Tibial artery (tissue), 4 donors: ENCODE measurements at regions not wholly inside any gene's neighbourhood (a gene's known extent, or its start where the extent isn't known, plus 50 kb on each side); places are given as distances from the start of the nearest gene placed in this dataset.
"Not testable (repeated sequence)": the region's sequence is repeated elsewhere in the genome, so short reads cannot be mapped to it uniquely, and the experiment has no call there.

Source experiments
- DNase-seq, 2 donors: peaks; one replicate each; pipeline ENCODE4 v3.0.0-alpha.2; 2019
- H3K27ac ChIP-seq, 2 donors: fragments of 200-600 bp; sonication (generic) in 1 of 2; 1 replicate in 1 of 2; 2 replicates in 1 of 2; pipeline ENCODE4 v1.5.1; 2018 to 2019; ENCODE audit warnings: mild to moderate bottlenecking in 1 of 2
- H3K27me3 ChIP-seq, 2 donors: fragments of 200-600 bp; sonication (generic) in 1 of 2; one replicate each; pipeline versions ENCODE4 v1.5.1 to v1.6.0; 2016 to 2019
- H3K36me3 ChIP-seq, 3 donors: fragments of 200-600 bp; sonication (generic) in 2 of 3; one replicate each; pipeline ENCODE4 v1.5.1; 2016 to 2019; ENCODE audit warnings: mild to moderate bottlenecking in 2 of 3
- H3K4me1 ChIP-seq, 4 donors: fragments of 200-600 bp; sonication (generic) in 2 of 4; 1 replicate in 3 of 4; 2 replicates in 1 of 4; pipeline ENCODE4 v1.5.1; 2016 to 2019
- H3K4me3 ChIP-seq, 2 donors: fragments of 200-600 bp; sonication (generic) in 1 of 2; 1 replicate in 1 of 2; 2 replicates in 1 of 2; pipeline ENCODE4 v1.5.1; 2018 to 2019; ENCODE audit warnings: mild to moderate bottlenecking in 2 of 2
- H3K9me3 ChIP-seq, 3 donors: fragments of 200-600 bp; sonication (generic) in 1 of 3; one replicate each; pipeline ENCODE4 v1.5.1; 2016 to 2019
- intact Hi-C: fragments of 100-400 bp; cut with DNase I; formaldehyde crosslinking; loops from one replicate; pipeline ENCODE4 v1.15.0; 2023; ENCODE audit warnings: low total_unique reads

GRCh38 chr9:39542157-39542556, 186.7 kb downstream of the SPATA31A1 start:
- DNase-seq, H3K4me3 ChIP-seq, intact Hi-C loops: not testable (repeated sequence)

GRCh38 chr9:39545079-39545478, 189.6 kb downstream of the SPATA31A1 start:
- H3K4me1 ChIP-seq, H3K27me3 ChIP-seq, H3K4me3 ChIP-seq, intact Hi-C loops, H3K9me3 ChIP-seq, H3K27ac ChIP-seq, DNase-seq, H3K36me3 ChIP-seq: not testable (repeated sequence)

More at GRCh38 chr9:39542157-39542556, 186.7 kb downstream of the SPATA31A1 start:
- not testable (repeated sequence) for H3K27me3 ChIP-seq, H3K9me3 ChIP-seq, H3K4me1 ChIP-seq, H3K36me3 ChIP-seq, H3K27ac ChIP-seq

- H3K27me3 ChIP-seq, H3K4me1 ChIP-seq, H3K9me3 ChIP-seq, H3K36me3 ChIP-seq, H3K4me3 ChIP-seq, H3K27ac ChIP-seq, DNase-seq, intact Hi-C loops: not testable (repeated sequence)
Observed at GRCh38 chr9:39550573-39550972, 195.1 kb downstream of the SPATA31A1 start.

- H3K9me3 ChIP-seq, H3K27me3 ChIP-seq, H3K4me3 ChIP-seq, H3K27ac ChIP-seq, H3K4me1 ChIP-seq, H3K36me3 ChIP-seq, intact Hi-C loops, DNase-seq: not testable (repeated sequence)
Observed at GRCh38 chr9:39551544-39551943, 196.1 kb downstream of the SPATA31A1 start.

GRCh38 chr9:39552242-39552881, 196.9 kb downstream of the SPATA31A1 start:
- H3K27ac ChIP-seq, H3K27me3 ChIP-seq, H3K9me3 ChIP-seq, H3K4me1 ChIP-seq, H3K4me3 ChIP-seq, H3K36me3 ChIP-seq, DNase-seq, intact Hi-C loops: not testable (repeated sequence)

- H3K4me1 ChIP-seq, H3K4me3 ChIP-seq, H3K36me3 ChIP-seq, H3K9me3 ChIP-seq, H3K27ac ChIP-seq, DNase-seq, H3K27me3 ChIP-seq, intact Hi-C loops: not testable (repeated sequence)
Observed at GRCh38 chr9:39554352-39554751, 198.9 kb downstream of the SPATA31A1 start.

- H3K36me3 ChIP-seq, H3K4me1 ChIP-seq, H3K27me3 ChIP-seq, H3K27ac ChIP-seq, H3K4me3 ChIP-seq, intact Hi-C loops, H3K9me3 ChIP-seq: not testable (repeated sequence)
- peak in 1 of 2 donors; percentile 25 for DNase-seq
Observed at GRCh38 chr9:39559384-39559783, 203.9 kb downstream of the SPATA31A1 start.

GRCh38 chr9:39566782-39567181, 211.3 kb downstream of the SPATA31A1 start:
- H3K4me3 ChIP-seq, H3K27me3 ChIP-seq, DNase-seq, H3K36me3 ChIP-seq, intact Hi-C loops, H3K9me3 ChIP-seq, H3K27ac ChIP-seq, H3K4me1 ChIP-seq: not testable (repeated sequence)

GRCh38 chr9:39567396-39567795, 211.9 kb downstream of the SPATA31A1 start:
- H3K27me3 ChIP-seq, intact Hi-C loops, DNase-seq, H3K9me3 ChIP-seq, H3K4me1 ChIP-seq, H3K36me3 ChIP-seq, H3K4me3 ChIP-seq, H3K27ac ChIP-seq: not testable (repeated sequence)

GRCh38 chr9:39568900-39569299, 213.4 kb downstream of the SPATA31A1 start:
- H3K36me3 ChIP-seq, intact Hi-C loops: not testable (repeated sequence)

GRCh38 chr9:39573024-39574022, 217.9 kb downstream of the SPATA31A1 start:
- H3K27ac ChIP-seq, H3K4me1 ChIP-seq, DNase-seq, H3K27me3 ChIP-seq, H3K4me3 ChIP-seq, H3K36me3 ChIP-seq, intact Hi-C loops, H3K9me3 ChIP-seq: not testable (repeated sequence)

More at GRCh38 chr9:39568900-39569299, 213.4 kb downstream of the SPATA31A1 start:
- H3K4me1 ChIP-seq, DNase-seq, H3K9me3 ChIP-seq, H3K4me3 ChIP-seq, H3K27ac ChIP-seq, H3K27me3 ChIP-seq: not testable (repeated sequence)

- H3K4me1 ChIP-seq, H3K27ac ChIP-seq, H3K27me3 ChIP-seq, intact Hi-C loops, H3K4me3 ChIP-seq, H3K36me3 ChIP-seq, DNase-seq, H3K9me3 ChIP-seq: not testable (repeated sequence)
Observed at GRCh38 chr9:39579000-39579399, 223.5 kb downstream of the SPATA31A1 start.

- H3K4me1 ChIP-seq, H3K27ac ChIP-seq, intact Hi-C loops, DNase-seq, H3K4me3 ChIP-seq, H3K36me3 ChIP-seq, H3K27me3 ChIP-seq, H3K9me3 ChIP-seq: not testable (repeated sequence)
Observed at GRCh38 chr9:39581296-39581695, 225.8 kb downstream of the SPATA31A1 start.

- intact Hi-C loops, DNase-seq, H3K4me1 ChIP-seq: not testable (repeated sequence)
Observed at GRCh38 chr9:39582677-39583412, 227.4 kb downstream of the SPATA31A1 start.

More at GRCh38 chr9:39582677-39583412, 227.4 kb downstream of the SPATA31A1 start:
- not testable (repeated sequence) for H3K9me3 ChIP-seq, H3K4me3 ChIP-seq, H3K27me3 ChIP-seq, H3K27ac ChIP-seq, H3K36me3 ChIP-seq
